Neural cell (in vitro differentiated cells): ENCODE measurements at regions not wholly inside any gene's neighbourhood (a gene's known extent, or its start where the extent isn't known, plus 50 kb on each side); places are given as distances from the start of the nearest gene placed in this dataset.

Experiments
- H2AFZ ChIP-seq: fragments of 200-600, 300-800 bp; sonication (generic), shearing (Covaris generic); 2 replicates; pipeline ENCODE4 v1.6.0; 2014; ENCODE audit warnings: low read depth, mild to moderate bottlenecking, antibody characterized with exemption, low read length, moderate library complexity
- H3F3A ChIP-seq: fragments of 200-600 bp; shearing (Covaris generic); 2 replicates; pipeline ENCODE4 v1.6.1; 2016; ENCODE audit warnings: mild to moderate bottlenecking, moderate library complexity, mixed read lengths, antibody characterized with exemption, low read length; ENCODE audit not compliant: insufficient read depth, poor library complexity, severe bottlenecking
- H3K27ac ChIP-seq: fragments of 200-600, 300-800 bp; sonication (generic), shearing (Covaris generic); 2 replicates; pipeline ENCODE4 v1.5.1; 2014; ENCODE audit warnings: mild to moderate bottlenecking, low read length, moderate library complexity
- H3K27me3 ChIP-seq: fragments of 300-800, 200-600 bp; sonication (generic), shearing (Covaris generic); 2 replicates; pipeline ENCODE4 v1.6.0; 2014; ENCODE audit warnings: mild to moderate bottlenecking, low read depth, low read length, moderate library complexity; ENCODE audit not compliant: insufficient read depth
- H3K36me3 ChIP-seq: fragments of 300-800, 200-600 bp; sonication (generic), shearing (Covaris generic); 2 replicates; pipeline ENCODE4 v1.5.1; 2014; ENCODE audit warnings: mild to moderate bottlenecking, antibody characterized with exemption, low read length, moderate library complexity; ENCODE audit not compliant: insufficient read depth
- H3K4me2 ChIP-seq: fragments of 300-800, 200-600 bp; sonication (generic), shearing (Covaris generic); 2 replicates; pipeline ENCODE4 v1.6.0; 2014; ENCODE audit warnings: mild to moderate bottlenecking, low read length
- H3K4me3 ChIP-seq: fragments of 300-800, 200-600 bp; sonication (generic), shearing (Covaris generic); 2 replicates; pipeline ENCODE4 v1.5.1; 2014; ENCODE audit warnings: mild to moderate bottlenecking, low read length, moderate library complexity
- H3K79me2 ChIP-seq: fragments of 200-600 bp; shearing (Covaris generic); replicated peaks from 2 replicates; pipeline ENCODE4 v1.6.0; 2014; ENCODE audit warnings: mild to moderate bottlenecking, low read length, moderate library complexity; ENCODE audit not compliant: insufficient read depth
- H3K9ac ChIP-seq: fragments of 300-800, 200-600 bp; sonication (generic), shearing (Covaris generic); 2 replicates; pipeline ENCODE4 v1.6.1; 2016; ENCODE audit warnings: mild to moderate bottlenecking, low read length, mixed read lengths
- H3K9me2 ChIP-seq: fragments of 200-600 bp; shearing (Covaris generic); 2 replicates; pipeline ENCODE4 v1.6.1; 2016; ENCODE audit warnings: mild to moderate bottlenecking, low read length, mixed read lengths; ENCODE audit not compliant: insufficient read depth
- H3K9me3 ChIP-seq: fragments of 200-600, 300-800 bp; sonication (generic), shearing (Covaris generic); 2 replicates; pipeline ENCODE4 v1.6.1; 2016; ENCODE audit warnings: mild to moderate bottlenecking, mixed run types, low read length, moderate library complexity, mixed read lengths
- H4K20me1 ChIP-seq: fragments of 200-600 bp; shearing (Covaris generic); 2 replicates; pipeline ENCODE4 v1.6.1; 2016; ENCODE audit warnings: mild to moderate bottlenecking, mixed run types; ENCODE audit not compliant: insufficient read depth
- EP300 ChIP-seq: fragments of 450-650 bp; conservative IDR thresholded peaks from 2 replicates; pipeline ENCODE4 v1.6.1; 2014; ENCODE audit warnings: antibody characterized with exemption, mild to moderate bottlenecking, moderate library complexity; ENCODE audit not compliant: poor library complexity, severe bottlenecking
- EZH2 ChIP-seq: fragments of 200-600, 300-800 bp; shearing (Covaris generic), sonication (generic); IDR thresholded peaks from 2 replicates; pipeline ENCODE4 v1.6.1; 2014; ENCODE audit warnings: antibody characterized with exemption, low read length, borderline replicate concordance, mild to moderate bottlenecking; ENCODE audit not compliant: insufficient read depth, poor library complexity, severe bottlenecking
- MXI1 ChIP-seq: fragments of 450-650 bp; conservative IDR thresholded peaks from 2 replicates; pipeline ENCODE4 v1.6.1; 2014; ENCODE audit warnings: antibody characterized with exemption, mild to moderate bottlenecking; ENCODE audit not compliant: poor library complexity, severe bottlenecking
- POLR2AphosphoS5 ChIP-seq: IDR thresholded peaks from 2 replicates; pipeline ENCODE4 v1.6.1; 2012
- RAD21 ChIP-seq: fragments of 450-650 bp; conservative IDR thresholded peaks from 2 replicates; pipeline ENCODE4 v1.6.1; 2014; ENCODE audit warnings: antibody characterized with exemption, mild to moderate bottlenecking, moderate library complexity
- SMC3 ChIP-seq: fragments of 450-650 bp; conservative IDR thresholded peaks from 2 replicates; pipeline ENCODE4 v1.6.1; 2014; ENCODE audit warnings: antibody characterized with exemption, mild to moderate bottlenecking, moderate library complexity; ENCODE audit not compliant: poor library complexity
- TAF1 ChIP-seq: IDR thresholded peaks from 2 replicates; pipeline ENCODE4 v1.6.1; 2012; ENCODE audit warnings: low read depth
- TF ChIP-seq, protein P1 (sequence below): fragments of 450-650 bp; IDR thresholded peaks from 2 replicates; pipeline ENCODE4 v1.5.1; 2014; ENCODE audit warnings: antibody characterized with exemption, mild to moderate bottlenecking, moderate library complexity; ENCODE audit not compliant: poor library complexity, severe bottlenecking
- TF ChIP-seq, protein P2 (sequence below): IDR thresholded peaks from 2 replicates; pipeline ENCODE4 v1.6.1; 2012; ENCODE audit warnings: borderline replicate concordance

GRCh38 chr4:149057594-149057993 lies 615.4 kb upstream of the NR3C2 start:
- Histone ChIP-seq H4K20me1 (no peaks in the 10 kb centered on the region), H3K9ac (no peak overlapping the region), H3K36me3 (no peaks in the 10 kb centered on the region), H3K9me2 (no peaks in the 10 kb centered on the region), H2AFZ (no peak overlapping the region), H3K4me3 (no peak overlapping the region), H3K27me3 (no peaks in the 10 kb centered on the region), H3K27ac (no peak overlapping the region), H3F3A (no peaks in the 10 kb centered on the region), H3K9me3 (no peaks in the 10 kb centered on the region), H3K4me2 (no peak overlapping the region), H3K79me2 (no peaks in the 10 kb centered on the region)
- TF ChIP-seq, protein P1, sequence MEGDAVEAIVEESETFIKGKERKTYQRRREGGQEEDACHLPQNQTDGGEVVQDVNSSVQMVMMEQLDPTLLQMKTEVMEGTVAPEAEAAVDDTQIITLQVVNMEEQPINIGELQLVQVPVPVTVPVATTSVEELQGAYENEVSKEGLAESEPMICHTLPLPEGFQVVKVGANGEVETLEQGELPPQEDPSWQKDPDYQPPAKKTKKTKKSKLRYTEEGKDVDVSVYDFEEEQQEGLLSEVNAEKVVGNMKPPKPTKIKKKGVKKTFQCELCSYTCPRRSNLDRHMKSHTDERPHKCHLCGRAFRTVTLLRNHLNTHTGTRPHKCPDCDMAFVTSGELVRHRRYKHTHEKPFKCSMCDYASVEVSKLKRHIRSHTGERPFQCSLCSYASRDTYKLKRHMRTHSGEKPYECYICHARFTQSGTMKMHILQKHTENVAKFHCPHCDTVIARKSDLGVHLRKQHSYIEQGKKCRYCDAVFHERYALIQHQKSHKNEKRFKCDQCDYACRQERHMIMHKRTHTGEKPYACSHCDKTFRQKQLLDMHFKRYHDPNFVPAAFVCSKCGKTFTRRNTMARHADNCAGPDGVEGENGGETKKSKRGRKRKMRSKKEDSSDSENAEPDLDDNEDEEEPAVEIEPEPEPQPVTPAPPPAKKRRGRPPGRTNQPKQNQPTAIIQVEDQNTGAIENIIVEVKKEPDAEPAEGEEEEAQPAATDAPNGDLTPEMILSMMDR, result no peak
- TF ChIP-seq EP300 (no peak), SMC3 (no peak), TAF1 (no peak), RAD21 (no peak), MXI1 (no peak), EZH2 (no peak), POLR2AphosphoS5 (no peak)
- TF ChIP-seq, protein P2, sequence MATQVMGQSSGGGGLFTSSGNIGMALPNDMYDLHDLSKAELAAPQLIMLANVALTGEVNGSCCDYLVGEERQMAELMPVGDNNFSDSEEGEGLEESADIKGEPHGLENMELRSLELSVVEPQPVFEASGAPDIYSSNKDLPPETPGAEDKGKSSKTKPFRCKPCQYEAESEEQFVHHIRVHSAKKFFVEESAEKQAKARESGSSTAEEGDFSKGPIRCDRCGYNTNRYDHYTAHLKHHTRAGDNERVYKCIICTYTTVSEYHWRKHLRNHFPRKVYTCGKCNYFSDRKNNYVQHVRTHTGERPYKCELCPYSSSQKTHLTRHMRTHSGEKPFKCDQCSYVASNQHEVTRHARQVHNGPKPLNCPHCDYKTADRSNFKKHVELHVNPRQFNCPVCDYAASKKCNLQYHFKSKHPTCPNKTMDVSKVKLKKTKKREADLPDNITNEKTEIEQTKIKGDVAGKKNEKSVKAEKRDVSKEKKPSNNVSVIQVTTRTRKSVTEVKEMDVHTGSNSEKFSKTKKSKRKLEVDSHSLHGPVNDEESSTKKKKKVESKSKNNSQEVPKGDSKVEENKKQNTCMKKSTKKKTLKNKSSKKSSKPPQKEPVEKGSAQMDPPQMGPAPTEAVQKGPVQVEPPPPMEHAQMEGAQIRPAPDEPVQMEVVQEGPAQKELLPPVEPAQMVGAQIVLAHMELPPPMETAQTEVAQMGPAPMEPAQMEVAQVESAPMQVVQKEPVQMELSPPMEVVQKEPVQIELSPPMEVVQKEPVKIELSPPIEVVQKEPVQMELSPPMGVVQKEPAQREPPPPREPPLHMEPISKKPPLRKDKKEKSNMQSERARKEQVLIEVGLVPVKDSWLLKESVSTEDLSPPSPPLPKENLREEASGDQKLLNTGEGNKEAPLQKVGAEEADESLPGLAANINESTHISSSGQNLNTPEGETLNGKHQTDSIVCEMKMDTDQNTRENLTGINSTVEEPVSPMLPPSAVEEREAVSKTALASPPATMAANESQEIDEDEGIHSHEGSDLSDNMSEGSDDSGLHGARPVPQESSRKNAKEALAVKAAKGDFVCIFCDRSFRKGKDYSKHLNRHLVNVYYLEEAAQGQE, result no peak

- Histone ChIP-seq H3K27me3 (no peaks in the 10 kb centered on the region), H3K79me2 (no peaks in the 10 kb centered on the region), H2AFZ (no peak overlapping the region), H3K9me2 (no peaks in the 10 kb centered on the region), H4K20me1 (no peaks in the 10 kb centered on the region), H3K9me3 (no peaks in the 10 kb centered on the region), H3K4me3 (no peak overlapping the region), H3F3A (no peaks in the 10 kb centered on the region), H3K4me2 (no peak overlapping the region), H3K27ac (no peak overlapping the region), H3K36me3 (no peaks in the 10 kb centered on the region), H3K9ac (no peak overlapping the region)
- no peak for TF ChIP-seq EP300
- TF ChIP-seq POLR2AphosphoS5, result no peak
- TF ChIP-seq, protein P1, result no peak
- TF ChIP-seq MXI1, result no peak
- TF ChIP-seq TAF1, result no peak
- no peak for TF ChIP-seq RAD21
- TF ChIP-seq SMC3, result no peak
- TF ChIP-seq, protein P2, result no peak
- no peak for TF ChIP-seq EZH2
Observed at GRCh38 chr4:149056615-149057014, 614.4 kb upstream of the NR3C2 start.
